Stimulated activated naive CD4-positive, alpha-beta T cell (primary cell): ENCODE measurements at regions not wholly inside any gene's neighbourhood (a gene's known extent, or its start where the extent isn't known, plus 50 kb on each side); places are given as distances from the start of the nearest gene placed in this dataset.
A peak's percentile ranks its signal among the peaks of the same experiment; 100 is the strongest.

Source experiments
- DNase-seq, 6 experiments: peaks; one replicate each; lab custom pipeline; 2025; lab: John Stamatoyannopoulos, UW

GRCh38 chr14:62006116-62006731 lies 244.0 kb downstream of the SNAPC1 start:
- DNase-seq, result no peak

DNA sequence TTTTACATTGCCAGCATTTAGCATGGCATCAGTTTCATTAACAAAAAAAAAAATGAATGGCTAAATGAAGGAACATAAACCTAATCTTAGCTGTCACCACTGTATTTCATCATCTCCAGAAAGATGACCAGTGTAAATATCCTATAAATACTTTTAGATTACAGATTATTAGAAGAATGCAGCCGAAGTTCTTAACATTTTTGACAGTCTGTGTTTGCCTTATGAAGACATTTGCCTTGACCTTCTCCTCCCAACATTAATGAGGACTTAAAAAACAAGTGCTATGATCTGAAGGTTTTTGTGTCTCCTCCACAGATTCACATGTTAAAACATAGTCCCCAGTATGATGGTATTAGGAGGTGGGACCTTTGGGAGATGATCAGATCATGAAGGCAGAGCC lies 253.0 kb downstream of the SNAPC1 start:
- DNase-seq, result no peak

DNA sequence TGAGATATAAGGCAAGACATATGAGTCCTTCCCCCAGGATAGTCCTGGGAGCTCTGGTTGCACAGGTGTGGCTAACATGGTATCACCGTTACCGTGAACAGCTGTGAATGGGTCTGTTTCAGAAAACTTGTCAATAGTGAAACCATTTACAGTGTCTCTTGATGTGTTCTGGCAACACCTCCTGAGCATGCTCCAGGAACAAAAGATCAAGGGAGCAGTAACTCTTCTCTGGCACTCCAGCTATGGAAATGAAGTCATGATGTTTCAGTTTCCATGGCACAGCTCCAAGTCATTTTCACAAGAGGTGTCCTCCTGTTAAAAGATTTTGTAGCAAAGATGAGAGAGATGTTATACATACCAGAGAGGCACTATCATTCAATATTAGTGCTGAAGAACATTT lies 253.7 kb downstream of the SNAPC1 start:
- DNase-seq, result no peak

- no peak for DNase-seq
Observed at GRCh38 chr14:62017651-62018230, 255.5 kb downstream of the SNAPC1 start.

DNA sequence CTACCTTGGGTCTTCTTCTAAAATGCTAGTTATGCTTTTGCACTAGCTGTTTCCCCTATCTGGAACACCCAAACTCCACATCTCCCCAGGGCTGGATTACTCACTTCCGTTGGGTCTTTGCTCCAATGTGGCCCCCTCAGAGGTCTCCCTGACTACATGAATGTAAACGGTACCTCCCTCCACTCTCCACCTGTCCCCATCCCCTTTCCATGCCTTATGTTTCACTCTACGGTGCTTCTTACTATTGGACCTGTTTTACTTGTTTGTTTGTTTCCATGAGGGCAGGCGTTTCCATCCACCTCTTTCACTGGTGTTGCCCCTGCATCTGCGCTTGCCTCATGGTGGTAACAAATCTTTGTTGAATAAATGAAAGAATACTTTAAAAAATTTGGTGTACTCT lies 256.4 kb downstream of the SNAPC1 start:
- DNase-seq, result no peak

GRCh38 chr14:62027958-62028357 lies 265.7 kb downstream of the SNAPC1 start:
- no peak for DNase-seq

GRCh38 chr14:62029569-62029924 lies 267.3 kb downstream of the SNAPC1 start:
- no peak for DNase-seq

GRCh38 chr14:62030387-62030786 lies 268.2 kb downstream of the SNAPC1 start:
- DNase-seq, result no peak

DNA sequence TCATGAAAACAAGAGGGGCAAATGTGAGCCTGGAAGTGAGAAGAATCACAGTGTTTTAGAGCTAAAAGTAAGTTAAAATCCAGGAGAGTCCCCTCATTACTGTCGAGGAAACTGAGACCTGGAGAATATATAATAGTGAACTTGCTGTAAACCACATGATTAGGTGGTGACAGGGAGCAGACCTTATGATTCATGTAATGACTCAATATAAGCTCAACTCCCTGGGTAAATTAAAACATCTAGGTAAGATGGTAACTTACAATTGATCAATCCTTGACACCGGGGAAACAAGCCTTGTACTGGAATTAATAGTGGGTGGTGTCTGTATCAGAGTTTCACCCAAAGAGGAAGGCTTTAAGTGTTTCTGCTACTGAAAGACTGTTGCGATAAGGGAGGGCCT lies 269.3 kb downstream of the SNAPC1 start:
- no peak for DNase-seq

GRCh38 chr14:62053188-62053587 lies 291.0 kb downstream of the SNAPC1 start:
- DNase-seq, result no peak

GRCh38 chr14:62056789-62057188 lies 294.6 kb downstream of the SNAPC1 start:
- no peak for DNase-seq

DNA sequence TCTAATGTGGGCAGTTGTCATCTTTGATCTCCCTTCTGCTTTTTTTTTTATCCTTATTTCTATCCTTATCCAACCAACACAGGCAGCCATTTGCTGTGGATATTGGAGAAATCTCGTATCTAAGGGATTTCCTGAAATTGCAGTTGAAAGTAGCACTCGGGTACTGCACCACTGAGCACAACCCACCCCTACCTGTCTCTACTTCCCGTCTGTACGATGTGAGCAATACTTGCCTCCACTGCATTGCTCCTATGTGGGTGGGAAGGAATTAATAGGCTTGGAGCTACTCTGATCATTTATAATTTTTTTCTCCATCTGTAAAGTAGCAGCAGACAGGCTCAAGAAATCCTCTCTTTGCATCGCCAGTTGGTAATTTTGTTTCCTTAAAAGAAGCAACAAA lies 300.4 kb downstream of the SNAPC1 start:
- DNase-seq, result no peak

- DNase-seq, result no peak
Observed at GRCh38 chr14:62064751-62065323, 302.6 kb downstream of the SNAPC1 start.

- no peak for DNase-seq
Observed at GRCh38 chr14:62066304-62066703, 304.1 kb downstream of the SNAPC1 start.

GRCh38 chr14:62071039-62071438 lies 308.8 kb downstream of the SNAPC1 start:
- DNase-seq, result no peak

DNA sequence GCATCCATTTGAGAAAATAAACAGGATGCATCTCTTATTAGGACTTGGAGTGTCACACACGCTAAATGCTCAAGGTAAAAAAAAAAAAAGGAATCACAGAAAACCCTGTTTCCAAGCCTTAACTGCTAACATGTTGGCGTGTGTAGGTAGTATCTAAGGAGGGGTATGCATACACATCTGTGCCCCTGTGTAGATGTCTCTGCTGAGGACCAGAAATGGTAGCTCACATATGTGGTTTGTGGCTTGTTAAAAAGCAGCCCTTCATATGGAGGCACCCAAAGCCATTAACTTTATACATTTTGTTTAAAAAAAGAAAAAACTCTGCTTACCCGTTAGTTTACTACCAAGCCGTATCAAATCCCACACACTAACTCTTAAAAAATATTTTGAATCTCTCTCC lies 314.1 kb downstream of the SNAPC1 start:
- no peak for DNase-seq

GRCh38 chr14:62076825-62077605 lies 314.8 kb downstream of the SNAPC1 start:
- no peak for DNase-seq

GRCh38 chr14:62077676-62078261 lies 315.5 kb downstream of the SNAPC1 start:
- DNase-seq, result peak in 3 of 6 experiments; percentile 45 to 62 (median 60)

- DNase-seq, result no peak
Observed at GRCh38 chr14:62079038-62079437, 316.8 kb downstream of the SNAPC1 start.

DNA sequence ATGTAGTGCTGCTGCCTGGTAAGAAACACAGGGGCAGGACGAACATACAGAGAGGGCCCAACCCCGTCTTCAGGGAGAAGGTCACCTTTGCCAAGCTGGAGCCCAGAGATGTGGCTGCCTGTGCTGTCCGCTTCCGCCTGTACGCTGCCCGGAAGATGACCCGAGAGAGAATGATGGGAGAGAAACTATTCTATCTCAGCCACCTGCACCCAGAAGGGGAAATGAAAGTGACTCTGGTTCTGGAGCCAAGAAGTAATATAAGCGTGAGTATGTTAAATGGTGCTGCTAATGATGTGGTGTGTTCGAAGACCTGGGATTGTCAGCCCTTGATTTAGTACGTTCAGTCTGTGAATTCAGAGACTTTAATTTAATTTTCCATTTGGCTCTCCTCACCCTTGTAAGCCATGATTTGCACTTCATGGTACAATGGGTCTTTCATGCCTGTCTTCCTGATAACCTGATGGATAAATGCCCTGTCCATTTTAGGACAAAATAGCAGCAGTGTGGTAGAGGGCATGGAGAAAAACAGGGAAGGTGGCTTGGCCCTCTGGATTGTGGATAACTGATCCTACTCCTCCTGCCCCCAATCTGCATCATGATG lies 318.9 kb downstream of the SNAPC1 start:
- DNase-seq, result no peak

DNA sequence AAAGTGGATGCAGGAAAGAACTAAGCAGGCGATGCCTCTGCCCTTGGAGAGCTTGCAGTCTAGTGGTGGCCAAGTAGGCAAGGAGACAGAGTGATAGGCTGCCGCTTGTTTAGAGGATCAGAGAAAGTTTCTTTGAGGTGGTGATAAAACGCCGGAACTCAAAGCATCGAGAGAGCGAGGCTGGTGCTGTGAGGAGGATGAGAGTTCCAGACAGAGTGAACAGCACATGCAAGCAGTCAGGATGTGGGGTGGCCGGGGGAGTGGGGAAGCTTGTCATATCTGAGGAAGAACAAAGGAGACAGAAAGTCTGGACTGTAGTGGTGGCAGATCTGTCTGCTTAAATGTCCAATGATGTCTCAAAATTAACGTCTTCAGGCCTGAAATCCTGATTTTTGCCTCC lies 319.7 kb downstream of the SNAPC1 start:
- DNase-seq, result peak in 3 of 6 experiments; percentile 9 to 18 (median 14)

DNA sequence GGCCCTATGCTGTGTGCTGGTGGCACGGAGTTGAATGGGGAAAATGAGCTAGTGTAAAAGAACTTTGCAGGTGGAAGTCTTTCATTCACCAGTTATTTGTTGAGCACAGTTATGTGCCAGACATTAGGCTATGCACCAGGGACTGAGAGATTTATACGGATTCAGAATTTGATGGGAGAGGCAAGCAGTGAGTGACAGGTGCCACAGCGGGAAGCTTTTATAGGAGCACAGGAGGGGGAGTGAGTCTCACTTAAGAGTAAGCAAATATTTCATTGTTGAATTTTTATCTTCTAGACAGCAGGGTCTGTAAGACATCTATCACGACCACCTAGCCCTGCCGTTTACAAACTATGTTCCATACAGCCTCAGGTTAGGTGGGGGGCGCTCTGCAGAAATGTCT lies 320.6 kb downstream of the SNAPC1 start:
- DNase-seq, result no peak
